Panc1 (cell line): ENCODE measurements at regions not wholly inside any gene's neighbourhood (a gene's known extent, or its start where the extent isn't known, plus 50 kb on each side); places are given as distances from the start of the nearest gene placed in this dataset.

Experiments
- ATAC-seq: fragments of 200-7000 bp; cut with Tn5 transposase; 2 replicates; pipeline ENCODE4 v1.9.1; 2020; ENCODE audit warnings: mild to moderate bottlenecking, moderate library complexity
- BruUV-seq: library from RNA; stranded (reverse); fragments of 400-500 nt; replicated peaks from 2 replicates; lab custom pipeline; 2021; lab: Mats Ljungman, UMichigan
- CTCF ChIA-PET: fragments of 300-600 bp; sonication (Branson Sonifier 250); formaldehyde crosslinking; loops from one replicate; lab custom pipeline; 2022; ENCODE audit warnings: antibody characterized with exemption; lab: Charles Lee
- POLR2A ChIA-PET: fragments of 300-600 bp; sonication (Branson Sonifier 250); formaldehyde crosslinking; loops from one replicate; lab custom pipeline; 2022; ENCODE audit warnings: antibody characterized with exemption; lab: Charles Lee
- DNase-seq: peaks from one replicate; pipeline ENCODE4 v3.0.0-alpha.2; 2010; ENCODE audit warnings: low read depth, low spot score
- H3K27ac ChIP-seq: 2 replicates; pipeline ENCODE4 v1.5.1; 2011; ENCODE audit warnings: mild to moderate bottlenecking, low read length, inconsistent platforms
- H3K27me3 ChIP-seq: fragments of 200-500 bp; sonication (Bioruptor generic); 2 replicates; pipeline ENCODE4 v1.6.0; 2014; ENCODE audit warnings: low read length, inconsistent platforms; ENCODE audit not compliant: control insufficient read depth, insufficient read depth
- H3K36me3 ChIP-seq: fragments of 200-500 bp; sonication (Bioruptor generic); 2 replicates; pipeline ENCODE4 v1.5.1; 2014; ENCODE audit warnings: inconsistent platforms, mild to moderate bottlenecking, low read length, moderate library complexity; ENCODE audit not compliant: control insufficient read depth, insufficient read depth
- H3K4me1 ChIP-seq: 2 replicates; pipeline ENCODE4 v1.5.1; 2011; ENCODE audit warnings: inconsistent platforms, mild to moderate bottlenecking, low read length, moderate library complexity; ENCODE audit not compliant: control insufficient read depth, insufficient read depth
- H3K4me3 ChIP-seq, 2 experiments: 2 replicates each; pipeline ENCODE4 v1.5.1; 2011 to 2012; ENCODE audit warnings: low read depth in 2 of 2, low read length in 2 of 2, mild to moderate bottlenecking in 2 of 2, inconsistent platforms in 1 of 2, moderate library complexity in 1 of 2
- H3K9me3 ChIP-seq: fragments of 200-500 bp; sonication (Bioruptor generic); 2 replicates; pipeline ENCODE4 v1.5.1; 2014; ENCODE audit warnings: low read depth, mild to moderate bottlenecking, inconsistent platforms, low read length, moderate library complexity; ENCODE audit not compliant: control insufficient read depth, insufficient read depth
- CTCF ChIP-seq: fragments of 450-650 bp; IDR thresholded peaks from 2 replicates; pipeline ENCODE4 v1.5.1; 2017; ENCODE audit warnings: mild to moderate bottlenecking
- POLR2AphosphoS5 ChIP-seq: IDR thresholded peaks from 2 replicates; pipeline ENCODE4 v1.6.1; 2012; ENCODE audit warnings: mild to moderate bottlenecking, low read depth, low read length, moderate library complexity
- REST ChIP-seq, 2 experiments: IDR thresholded peaks; 2 replicates each; pipeline ENCODE4 v1.6.1; 2011 to 2012; ENCODE audit warnings: low read depth in 2 of 2, control low read depth in 1 of 2, low read length in 1 of 2, mild to moderate bottlenecking in 1 of 2, moderate library complexity in 1 of 2; ENCODE audit not compliant: insufficient read depth in 1 of 2
- SIN3A ChIP-seq: IDR thresholded peaks from 2 replicates; pipeline ENCODE4 v1.6.1; 2012; ENCODE audit warnings: low read depth, mild to moderate bottlenecking, low read length, moderate library complexity, borderline replicate concordance; ENCODE audit not compliant: insufficient read depth
- TCF7L2 ChIP-seq: IDR thresholded peaks from 2 replicates; pipeline ENCODE4 v1.6.1; 2011; ENCODE audit warnings: mild to moderate bottlenecking, low read depth, low read length, inconsistent platforms
- in situ Hi-C: cut with HindIII; loops from 2 replicates; pipeline ENCODE4 v1.10.0; 2016; ENCODE audit warnings: low sequenced_read_pairs, low pct_unique_long_range_greater_than_20kb
- intact Hi-C: fragments of 100-400 bp; cut with micrococcal nuclease; formaldehyde crosslinking; loops from one replicate; pipeline ENCODE4 v1.10.0; 2022; ENCODE audit not compliant: unreplicated experiment

- BruUV-seq, result no TSS peak
- H3K4me1 ChIP-seq, result no peaks in the 10 kb centered on the region
- no peak for TF ChIP-seq CTCF
- TF ChIP-seq REST (IDR thresholded peaks at IDR 0.05; ENCODE audit: insufficient read depth in 1 of 2, low read depth in 2 of 2, low read length in 1 of 2), result no peak
- TF ChIP-seq SIN3A, result no peak
- no peak for TF ChIP-seq TCF7L2
- TF ChIP-seq POLR2AphosphoS5, result no peak
- 0 out of 2 replicates have a peak, but pooled peaks cover 4% of the 10 kb centered on the region for H3K27me3 ChIP-seq
- ChIA-PET CTCF (no interaction called here), POLR2A (no interaction called here)
- no peak overlapping the region for H3K4me3 ChIP-seq
- no peaks in the 10 kb centered on the region for H3K36me3 ChIP-seq
- DNase-seq (no peak), ATAC-seq (no peak)
- in situ Hi-C loops, result no loop called here
- H3K9me3 ChIP-seq, result no peaks in the 10 kb centered on the region; the same call in 1 of the 2 replicates
- H3K27ac ChIP-seq, result no peak overlapping the region
- intact Hi-C loops, result no loop called here
Measured at GRCh38 chr5:72760259-72760658, 56.2 kb upstream of the TNPO1 start.

- Histone ChIP-seq H3K27ac (no peak overlapping the region), H3K4me1 (no peaks in the 10 kb centered on the region), H3K36me3 (no peaks in the 10 kb centered on the region), H3K9me3 (no peaks in the 10 kb centered on the region; the same call in 1 of the 2 replicates), H3K4me3 (no peak overlapping the region), H3K27me3 (0 out of 2 replicates have a peak, but pooled peaks cover 4% of the 10 kb centered on the region)
- ChIA-PET POLR2A (no interaction called here), CTCF (no interaction called here)
- in situ Hi-C loops, result no loop called here
- intact Hi-C loops, result no loop called here
- DNase-seq (no peak), ATAC-seq (no peak)
- BruUV-seq, result no TSS peak
- no peak for TF ChIP-seq POLR2AphosphoS5
- TF ChIP-seq TCF7L2, result no peak
- TF ChIP-seq REST (IDR thresholded peaks at IDR 0.05; ENCODE audit: insufficient read depth in 1 of 2, low read depth in 2 of 2, low read length in 1 of 2), result no peak
- no peak for TF ChIP-seq CTCF
- TF ChIP-seq SIN3A, result no peak
Measured at GRCh38 chr5:72752909-72753308, 63.6 kb upstream of the TNPO1 start.
